ENCODE measurements at regions not wholly inside any gene's neighbourhood (a gene's known extent, or its start where the extent isn't known, plus 50 kb on each side); places are given as distances from the start of the nearest gene placed in this dataset.

GRCh38 chr4:27358269-27358668 is 497.6 kb downstream of the STIM2 start:
- DNase-seq (ENCODE audit: low spot score in 2 of 2), result no peak
- intact Hi-C loops (cut with DNase I), result no loop called here
- no peak for TF ChIP-seq CTCF (IDR thresholded peaks at IDR 0.05)
- Histone ChIP-seq H3K36me3 (no peaks in the 10 kb centered on the region), H3K4me1 (peaks cover 0 to 4% of the 10 kb centered on the region in 2 donors), H3K9me3 (no peaks in the 10 kb centered on the region), H3K27ac (no peak overlapping the region), H3K27me3 (no peaks in the 10 kb centered on the region), H3K4me3 (no peak overlapping the region)

- Histone ChIP-seq H3K4me3 (no peak overlapping the region), H3K4me1 (peaks cover 0 to 4% of the 10 kb centered on the region in 2 donors), H3K27ac (no peak overlapping the region), H3K36me3 (no peaks in the 10 kb centered on the region), H3K9me3 (no peaks in the 10 kb centered on the region), H3K27me3 (no peaks in the 10 kb centered on the region)
- no peak for DNase-seq (ENCODE audit: low spot score in 2 of 2)
- intact Hi-C loops (cut with DNase I), result no loop called here
- no peak for TF ChIP-seq CTCF (IDR thresholded peaks at IDR 0.05)
Measured at GRCh38 chr4:27360131-27360530, 499.5 kb downstream of the STIM2 start.

GRCh38 chr4:27360790-27361267 is 500.2 kb downstream of the STIM2 start:
- H3K36me3 ChIP-seq, result no peaks in the 10 kb centered on the region
- peaks cover 0 to 4% of the 10 kb centered on the region in 2 donors for H3K4me1 ChIP-seq
- DNase-seq (ENCODE audit: low spot score in 2 of 2), result no peak
- no peak overlapping the region for H3K4me3 ChIP-seq
- H3K27ac ChIP-seq, result no peak overlapping the region
- H3K27me3 ChIP-seq, result no peaks in the 10 kb centered on the region
- H3K9me3 ChIP-seq, result no peaks in the 10 kb centered on the region
- intact Hi-C loops (cut with DNase I), result no loop called here
- no peak for TF ChIP-seq CTCF (IDR thresholded peaks at IDR 0.05)

- H3K27ac ChIP-seq, result no peak overlapping the region
- intact Hi-C loops (cut with DNase I), result no loop called here
- H3K4me1 ChIP-seq, result peaks cover 0 to 4% of the 10 kb centered on the region in 2 donors
Measured at GRCh38 chr4:27364509-27364908, 503.9 kb downstream of the STIM2 start.

GRCh38 chr4:27366104-27366823 is 505.6 kb downstream of the STIM2 start:
- Histone ChIP-seq H3K4me3 (no peak overlapping the region), H3K27me3 (no peaks in the 10 kb centered on the region), H3K4me1 (peaks cover 0 to 4% of the 10 kb centered on the region in 2 donors), H3K36me3 (no peaks in the 10 kb centered on the region), H3K9me3 (no peaks in the 10 kb centered on the region), H3K27ac (no peak overlapping the region)
- TF ChIP-seq CTCF (IDR thresholded peaks at IDR 0.05), result no peak
- DNase-seq (ENCODE audit: low spot score in 2 of 2), result no peak
- intact Hi-C loops (cut with DNase I), result no loop called here

More at GRCh38 chr4:27364509-27364908, 503.9 kb downstream of the STIM2 start:
- Histone ChIP-seq H3K9me3 (no peaks in the 10 kb centered on the region), H3K36me3 (no peaks in the 10 kb centered on the region), H3K4me3 (no peak overlapping the region), H3K27me3 (no peaks in the 10 kb centered on the region)
- no peak for DNase-seq (ENCODE audit: low spot score in 2 of 2)
- no peak for TF ChIP-seq CTCF (IDR thresholded peaks at IDR 0.05)

All from ascending aorta (tissue), 2 donors.